DMS153 (cell line): ENCODE measurements at regions not wholly inside any gene's neighbourhood (a gene's known extent, or its start where the extent isn't known, plus 50 kb on each side); places are given as distances from the start of the nearest gene placed in this dataset.
A peak's percentile ranks its signal among the peaks of the same experiment; 100 is the strongest.

Experiments used
- DNase-seq: peaks from one replicate; lab custom pipeline; 2025; lab: John Stamatoyannopoulos, UW

GRCh38 chr2:38509947-38510326 lies 92.8 kb downstream of the HNRNPLL start:
- DNase-seq = no peak

GRCh38 chr2:38509314-38509946 lies 93.3 kb downstream of the HNRNPLL start:
- no peak for DNase-seq

GRCh38 chr2:38508311-38509039 lies 94.3 kb downstream of the HNRNPLL start:
- DNase-seq = peak; percentile 58

- DNase-seq = no peak
Measured at GRCh38 chr2:38507712-38508111, 95.0 kb downstream of the HNRNPLL start.

- no peak for DNase-seq
Measured at GRCh38 chr2:38505779-38506178, 96.9 kb downstream of the HNRNPLL start.

- no peak for DNase-seq
Measured at GRCh38 chr2:38504169-38504568, 98.6 kb downstream of the HNRNPLL start.

- DNase-seq = no peak
Measured at GRCh38 chr2:38502107-38502506, 100.6 kb downstream of the HNRNPLL start.

GRCh38 chr2:38500283-38500634 lies 102.5 kb downstream of the HNRNPLL start:
- no peak for DNase-seq

- DNase-seq = no peak
Measured at GRCh38 chr2:38499548-38500282, 103.0 kb downstream of the HNRNPLL start.

GRCh38 chr2:38498045-38498481 lies 104.7 kb downstream of the HNRNPLL start:
- no peak for DNase-seq

GRCh38 chr2:38497670-38498037 lies 105.1 kb downstream of the HNRNPLL start:
- no peak for DNase-seq

- no peak for DNase-seq
Measured at GRCh38 chr2:38496927-38497669, 105.6 kb downstream of the HNRNPLL start.

GRCh38 chr2:38495880-38496279 lies 106.8 kb downstream of the HNRNPLL start:
- DNase-seq = no peak

GRCh38 chr2:38494394-38494793 lies 108.3 kb downstream of the HNRNPLL start:
- no peak for DNase-seq

GRCh38 chr2:38492042-38492615 lies 110.6 kb downstream of the HNRNPLL start:
- no peak for DNase-seq

- no peak for DNase-seq
Measured at GRCh38 chr2:38491436-38491835, 111.3 kb downstream of the HNRNPLL start.

- no peak for DNase-seq
Measured at GRCh38 chr2:38489846-38490245, 112.8 kb upstream of the ATL2 start.

- DNase-seq = no peak
Measured at GRCh38 chr2:38487852-38488251, 110.8 kb upstream of the ATL2 start.

GRCh38 chr2:38486213-38487026 lies 109.3 kb upstream of the ATL2 start:
- DNase-seq = no peak

- DNase-seq = no peak
Measured at GRCh38 chr2:38485734-38486133, 108.7 kb upstream of the ATL2 start.

GRCh38 chr2:38484957-38485356 lies 107.9 kb upstream of the ATL2 start:
- DNase-seq = no peak
